A673 (cell line): ENCODE measurements at regions not wholly inside any gene's neighbourhood (a gene's known extent, or its start where the extent isn't known, plus 50 kb on each side); places are given as distances from the start of the nearest gene placed in this dataset.

Experiments
- EZH2 ChIP-seq: fragments of 200-600 bp; sonication (generic); IDR thresholded peaks from 2 replicates; pipeline ENCODE4 v1.6.1; 2017; ENCODE audit warnings: borderline replicate concordance, low read depth, mild to moderate bottlenecking, mixed read lengths, antibody characterized with exemption, low read length; ENCODE audit not compliant: poor library complexity, severe bottlenecking
- TF ChIP-seq, protein P1 (sequence below): fragments of 300-800, 200-600 bp; sonication (generic); conservative IDR thresholded peaks from 2 replicates; pipeline ENCODE4 v1.5.1; 2017; ENCODE audit warnings: low read depth, mild to moderate bottlenecking, antibody characterized with exemption, low read length, moderate library complexity, mixed read lengths

GRCh38 chr9:115341426-115341825, 223.5 kb upstream of the TNC start:
- TF ChIP-seq, protein P1, sequence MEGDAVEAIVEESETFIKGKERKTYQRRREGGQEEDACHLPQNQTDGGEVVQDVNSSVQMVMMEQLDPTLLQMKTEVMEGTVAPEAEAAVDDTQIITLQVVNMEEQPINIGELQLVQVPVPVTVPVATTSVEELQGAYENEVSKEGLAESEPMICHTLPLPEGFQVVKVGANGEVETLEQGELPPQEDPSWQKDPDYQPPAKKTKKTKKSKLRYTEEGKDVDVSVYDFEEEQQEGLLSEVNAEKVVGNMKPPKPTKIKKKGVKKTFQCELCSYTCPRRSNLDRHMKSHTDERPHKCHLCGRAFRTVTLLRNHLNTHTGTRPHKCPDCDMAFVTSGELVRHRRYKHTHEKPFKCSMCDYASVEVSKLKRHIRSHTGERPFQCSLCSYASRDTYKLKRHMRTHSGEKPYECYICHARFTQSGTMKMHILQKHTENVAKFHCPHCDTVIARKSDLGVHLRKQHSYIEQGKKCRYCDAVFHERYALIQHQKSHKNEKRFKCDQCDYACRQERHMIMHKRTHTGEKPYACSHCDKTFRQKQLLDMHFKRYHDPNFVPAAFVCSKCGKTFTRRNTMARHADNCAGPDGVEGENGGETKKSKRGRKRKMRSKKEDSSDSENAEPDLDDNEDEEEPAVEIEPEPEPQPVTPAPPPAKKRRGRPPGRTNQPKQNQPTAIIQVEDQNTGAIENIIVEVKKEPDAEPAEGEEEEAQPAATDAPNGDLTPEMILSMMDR = no peak
- no peak for TF ChIP-seq EZH2
